Frontal cortex (tissue), 3 donors: ENCODE measurements at regions not wholly inside any gene's neighbourhood (a gene's known extent, or its start where the extent isn't known, plus 50 kb on each side); places are given as distances from the start of the nearest gene placed in this dataset.
A peak's percentile ranks its signal among the peaks of the same experiment; 100 is the strongest.
"Not testable (repeated sequence)": the region's sequence is repeated elsewhere in the genome, so short reads cannot be mapped to it uniquely, and the experiment has no call there.

Experiments used
- DNase-seq, 2 donors: peaks; one replicate each; pipeline ENCODE4 v3.0.0; 2012; ENCODE audit warnings: low spot score in 2 of 2
- FAIRE-seq: peaks from 2 replicates; lab custom pipeline; 2012; peaks lifted over from hg19 to GRCh38; lab: Jason Lieb, UNC
- donor health status: control.
- donor health status: control.
- donor health status: control.

DNA sequence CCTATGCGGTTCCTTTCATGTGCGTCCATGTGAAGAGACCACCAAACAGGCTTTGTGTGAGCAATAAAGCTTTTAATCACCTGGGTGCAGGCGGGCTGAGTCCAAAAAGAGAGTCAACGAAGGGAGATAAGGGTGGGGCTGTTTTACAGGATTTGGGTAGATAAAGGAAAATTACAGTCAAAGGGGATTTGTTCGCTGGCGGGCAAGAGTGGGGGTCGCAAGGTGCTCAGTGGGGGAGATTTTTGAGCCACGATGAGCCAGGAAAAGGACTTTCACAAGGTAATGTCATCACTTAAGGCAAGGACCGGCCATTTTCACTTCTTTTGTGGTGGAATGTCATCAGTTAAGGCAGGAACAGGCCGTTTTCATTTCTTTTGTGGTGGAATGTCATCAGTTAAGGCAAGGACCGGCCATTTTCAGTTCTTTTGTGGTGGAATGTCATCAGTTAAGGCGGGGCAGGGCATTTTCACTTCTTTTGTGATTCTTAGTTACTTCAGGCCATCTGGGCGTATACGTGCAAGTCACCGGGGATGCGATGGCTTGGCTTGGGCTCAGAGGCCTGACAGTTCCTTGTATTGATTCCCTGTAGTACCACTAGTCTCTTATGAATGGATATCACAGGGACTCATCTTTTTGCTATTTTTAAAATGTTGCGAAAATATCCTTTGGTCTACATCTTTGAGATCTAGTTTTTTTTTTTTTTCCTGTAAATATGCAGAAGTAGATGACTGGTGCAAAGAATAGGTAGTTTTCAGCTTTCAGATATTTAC, 371.2 kb upstream of the SEMA6A start:
- DNase-seq, FAIRE-seq: not testable (repeated sequence)

GRCh38 chr5:116944183-116944582, 369.6 kb upstream of the SEMA6A start:
- DNase-seq (no peak), FAIRE-seq (no peak)

DNA sequence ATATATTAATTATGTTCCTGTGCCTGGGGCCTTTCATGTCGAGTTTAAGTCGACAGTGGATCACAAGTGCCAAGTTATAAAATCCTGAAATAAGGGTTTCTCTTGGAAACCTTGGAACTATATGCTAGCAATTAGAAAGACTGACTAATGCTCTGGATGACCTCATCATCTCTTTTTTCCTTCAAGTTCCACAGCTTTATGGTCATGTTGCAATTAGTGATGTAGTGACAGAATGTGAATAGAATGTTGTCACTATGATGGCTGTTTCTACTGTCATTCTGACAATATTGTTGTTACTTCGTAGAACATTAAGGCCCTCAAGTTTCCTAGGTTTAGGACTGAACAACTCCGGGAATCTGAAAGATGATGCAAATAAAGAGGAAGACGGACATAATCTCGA, 368.0 kb upstream of the SEMA6A start:
- DNase-seq (no peak), FAIRE-seq (no peak)

GRCh38 chr5:116939641-116940040, 365.0 kb upstream of the SEMA6A start:
- no peak for DNase-seq
- no peak for FAIRE-seq

GRCh38 chr5:116938488-116938887, 363.9 kb upstream of the SEMA6A start:
- DNase-seq (peak in 1 of 2 donors; percentile 3), FAIRE-seq (no peak)

GRCh38 chr5:116935561-116936162, 361.0 kb upstream of the SEMA6A start:
- no peak for DNase-seq
- no peak for FAIRE-seq

- DNase-seq, result no peak
Measured at GRCh38 chr5:116930616-116931015, 356.0 kb upstream of the SEMA6A start.

GRCh38 chr5:116923344-116923743, 348.7 kb upstream of the SEMA6A start:
- FAIRE-seq (no peak), DNase-seq (no peak)

More at GRCh38 chr5:116930616-116931015, 356.0 kb upstream of the SEMA6A start:
- no peak for FAIRE-seq

GRCh38 chr5:116922532-116922931, 347.9 kb upstream of the SEMA6A start:
- DNase-seq (no peak), FAIRE-seq (no peak)

DNA sequence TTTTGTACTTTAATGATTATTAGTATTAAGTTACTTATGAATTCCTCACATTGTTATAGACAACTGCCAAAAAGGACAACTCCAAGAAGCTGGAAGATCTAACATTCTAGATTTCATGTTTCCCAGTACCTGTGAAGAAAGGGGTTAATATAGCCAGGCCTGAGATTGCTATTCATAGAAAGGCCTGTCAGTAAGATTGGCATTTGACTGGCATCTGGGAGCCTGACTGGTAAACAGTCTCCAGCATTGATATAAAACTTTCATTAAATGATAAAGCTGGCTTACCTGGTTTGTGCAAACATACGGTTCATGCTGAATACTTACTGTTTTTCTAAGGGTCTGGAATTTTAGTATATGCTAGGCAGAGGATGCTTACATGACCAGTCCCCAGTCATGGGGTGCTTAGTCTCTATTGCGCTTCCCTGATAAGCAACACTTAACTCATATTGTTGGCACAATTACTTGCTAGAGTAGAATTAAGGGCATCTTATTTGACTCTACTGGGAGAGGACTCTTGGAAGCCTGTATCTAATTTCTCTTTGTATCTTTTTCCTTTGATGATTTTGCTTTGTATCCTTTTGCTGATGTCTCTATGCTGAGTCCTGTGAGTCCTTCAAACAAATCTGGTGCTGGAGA, 340.4 kb upstream of the SEMA6A start:
- DNase-seq, result no peak
- FAIRE-seq, result no peak

DNA sequence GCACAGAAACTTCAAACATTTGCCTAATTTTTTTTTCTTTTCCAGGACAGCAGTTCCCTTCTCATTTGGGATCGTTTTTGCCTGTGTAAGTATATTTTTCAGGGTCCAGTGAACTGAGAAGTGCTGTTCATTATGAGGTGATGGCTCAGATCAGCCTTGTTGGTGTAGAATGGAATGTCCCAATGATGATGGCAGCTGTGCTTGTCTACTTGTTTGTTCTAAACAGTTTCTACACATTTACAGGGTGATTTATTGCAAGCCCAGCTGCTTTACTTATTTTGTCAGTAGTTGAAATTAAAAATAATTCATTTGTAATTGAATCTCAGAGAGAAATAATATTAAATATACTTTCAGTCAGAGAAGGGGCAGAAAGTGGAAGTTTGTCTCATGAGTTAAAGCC, 337.6 kb upstream of the SEMA6A start:
- no peak for FAIRE-seq

DNA sequence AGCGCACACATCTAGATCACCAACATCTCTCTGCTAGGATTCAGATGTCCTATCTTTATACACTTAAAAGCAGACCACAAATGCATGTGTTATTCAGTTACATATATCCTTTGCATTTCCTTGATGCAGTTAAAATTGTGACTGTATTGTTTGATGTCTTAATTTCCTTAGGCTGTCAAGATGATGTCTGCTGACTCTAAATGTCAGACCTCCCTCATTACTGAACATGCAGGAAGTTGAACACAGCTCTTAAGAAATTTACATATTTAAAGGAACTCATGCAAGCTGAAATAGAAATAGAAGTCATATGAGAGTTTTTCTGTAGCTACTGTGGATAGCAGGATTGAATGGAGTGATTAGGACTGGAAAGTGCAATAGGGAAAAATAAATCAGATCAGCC, 336.5 kb upstream of the SEMA6A start:
- no peak for FAIRE-seq
- no peak for DNase-seq

More for the DNA sequence above, 337.6 kb upstream of the SEMA6A start:
- no peak for DNase-seq

DNA sequence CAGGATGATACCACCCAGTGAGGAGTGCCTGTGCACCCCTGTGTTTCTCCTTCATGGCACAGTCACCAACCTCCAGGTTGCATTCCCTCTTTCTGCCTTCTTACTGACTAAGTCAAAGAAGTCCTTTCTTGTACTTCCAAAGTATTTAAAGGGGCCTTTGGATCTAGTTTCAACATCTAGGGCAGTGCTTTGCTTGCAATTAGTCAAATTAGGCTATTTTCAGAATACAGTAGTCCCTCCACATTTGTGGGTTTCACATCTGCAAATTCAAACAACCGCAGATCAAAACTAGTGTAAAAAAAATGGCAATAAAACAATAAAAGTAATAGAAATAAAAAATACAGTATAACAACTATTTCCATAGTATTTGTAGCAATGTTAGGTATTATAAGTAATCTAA, 333.9 kb upstream of the SEMA6A start:
- FAIRE-seq (no peak), DNase-seq (no peak)

- FAIRE-seq, result no peak
- no peak for DNase-seq
Measured at GRCh38 chr5:116905885-116906284, 331.3 kb upstream of the SEMA6A start.

GRCh38 chr5:116900793-116901192, 326.2 kb upstream of the SEMA6A start:
- no peak for FAIRE-seq
- DNase-seq, result no peak

DNA sequence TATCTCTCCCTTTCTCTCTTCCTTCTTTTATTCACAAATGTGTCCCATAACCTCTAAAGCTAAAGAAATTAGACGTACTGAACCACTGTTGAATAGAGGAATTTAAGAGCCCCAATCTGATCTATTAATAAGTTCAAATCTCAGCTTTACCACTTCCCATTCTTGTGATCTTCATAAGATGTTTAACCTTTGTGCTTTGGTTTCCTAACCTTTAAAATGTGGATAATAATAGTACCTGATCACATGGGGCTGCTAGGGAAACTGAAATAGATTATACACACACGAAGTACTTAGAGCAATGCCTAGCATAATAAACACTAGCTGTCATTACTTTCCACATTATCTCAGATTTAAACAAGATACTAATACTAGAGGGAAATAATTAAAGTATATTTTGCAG, 324.3 kb upstream of the SEMA6A start:
- DNase-seq (no peak), FAIRE-seq (no peak)

- FAIRE-seq, result no peak
Measured at GRCh38 chr5:116897291-116897690, 322.7 kb upstream of the SEMA6A start.

DNA sequence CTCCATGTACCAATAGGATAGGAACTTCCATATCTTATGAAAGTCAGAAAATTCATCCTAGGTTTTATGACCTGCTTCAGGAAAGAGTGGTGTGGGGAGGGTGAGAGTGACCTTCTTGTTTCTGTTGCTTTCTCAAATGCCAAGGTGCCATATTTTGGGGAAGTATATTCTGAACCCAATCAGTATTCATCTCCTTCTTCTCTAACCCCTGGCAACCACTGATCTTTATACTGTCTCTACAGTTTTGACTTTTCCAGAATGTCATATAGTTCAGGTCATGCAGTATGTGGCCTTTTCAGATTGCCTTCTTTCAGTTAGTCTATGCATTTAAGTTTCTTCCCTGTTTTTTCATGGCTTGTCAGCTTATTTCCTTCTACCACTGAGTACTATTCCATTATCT, 321.4 kb upstream of the SEMA6A start:
- FAIRE-seq, result no peak
- no peak for DNase-seq

More at GRCh38 chr5:116897291-116897690, 322.7 kb upstream of the SEMA6A start:
- no peak for DNase-seq

DNA sequence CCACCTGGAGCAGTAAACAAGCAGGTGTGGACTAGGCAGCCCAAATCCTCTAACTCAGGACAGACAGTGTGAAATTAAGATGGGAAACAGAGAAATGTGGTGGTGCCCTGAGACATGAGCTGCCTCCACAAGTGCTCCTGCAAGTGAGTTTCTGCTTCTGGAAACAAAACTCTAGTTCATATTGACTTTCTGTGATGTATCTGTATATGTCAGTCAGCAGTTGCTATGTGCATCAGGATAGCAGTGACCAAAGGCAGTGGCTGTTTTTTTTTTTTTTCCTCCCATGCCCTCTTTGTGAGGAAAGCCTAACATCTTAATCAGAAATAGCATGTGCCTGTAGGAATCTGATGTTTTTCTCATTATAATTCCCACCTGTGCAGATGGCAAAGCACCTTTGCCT, 318.4 kb upstream of the SEMA6A start:
- FAIRE-seq (no peak), DNase-seq (no peak)

DNA sequence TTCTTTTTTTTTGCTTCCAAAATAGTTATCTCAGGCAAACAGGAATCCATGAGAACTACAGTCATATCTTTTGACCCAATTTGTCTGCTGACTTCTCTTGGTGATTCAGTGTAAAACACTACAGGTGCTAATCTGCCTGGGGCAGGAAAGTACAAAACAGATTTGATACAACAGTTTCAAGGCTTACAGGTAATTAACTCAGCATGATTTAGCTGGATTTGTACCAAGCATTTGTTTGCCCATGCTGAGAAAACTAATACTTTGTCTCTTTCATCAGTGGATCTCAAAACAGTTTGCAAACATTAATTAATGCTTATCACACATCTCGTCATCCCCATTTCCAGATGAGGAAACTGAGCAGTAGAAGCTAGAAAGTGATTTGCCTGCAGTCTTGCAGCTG, 312.5 kb upstream of the SEMA6A start:
- no peak for FAIRE-seq
- DNase-seq, result no peak

DNA sequence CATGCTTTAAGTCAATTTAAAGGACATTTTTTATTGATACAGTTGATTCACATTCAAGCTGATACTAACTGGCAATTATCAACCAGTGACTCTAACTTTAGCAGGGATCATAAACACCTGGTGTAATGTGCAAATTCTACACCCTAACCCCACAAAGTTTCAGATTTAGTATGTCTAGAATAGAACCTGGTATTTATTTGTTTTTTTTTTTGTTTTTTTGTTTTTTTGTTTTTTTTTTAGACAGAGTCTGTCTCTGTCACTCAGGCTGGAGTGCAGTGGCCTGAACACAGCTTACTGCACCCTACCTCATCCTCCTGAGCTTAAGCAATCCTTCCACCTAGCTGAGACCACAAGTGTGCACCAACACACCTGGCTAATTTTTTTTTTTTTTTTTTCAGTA, 311.2 kb upstream of the SEMA6A start:
- FAIRE-seq (no peak), DNase-seq (no peak)
